Kidney tubule cell (primary cell): ENCODE measurements at regions not wholly inside any gene's neighbourhood (a gene's known extent, or its start where the extent isn't known, plus 50 kb on each side); places are given as distances from the start of the nearest gene placed in this dataset.

Experiments used
- DNase-seq: peaks from one replicate; pipeline ENCODE4 v3.0.0-alpha.2; 2018; ENCODE audit warnings: low spot score

DNA sequence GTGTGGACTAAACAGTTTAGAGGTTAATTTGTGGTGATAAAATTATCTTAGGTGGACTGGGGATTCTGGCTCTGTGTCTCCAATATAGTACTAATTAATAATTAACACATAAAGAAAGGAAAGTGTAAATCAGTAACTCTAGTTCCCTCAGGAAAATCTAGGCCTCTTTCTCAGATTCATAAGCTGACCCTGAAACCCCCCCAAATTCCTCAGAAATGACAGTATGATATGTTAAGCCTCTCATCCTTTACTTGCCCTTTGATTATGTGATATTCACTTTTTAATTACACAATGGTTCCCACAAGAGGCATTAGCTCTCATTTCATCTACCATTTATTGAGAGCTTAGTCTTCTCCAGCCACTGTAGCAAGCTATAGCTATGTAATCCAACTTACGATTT, 636.2 kb upstream of the SEMA6A start:
- DNase-seq = peak; percentile 35

DNA sequence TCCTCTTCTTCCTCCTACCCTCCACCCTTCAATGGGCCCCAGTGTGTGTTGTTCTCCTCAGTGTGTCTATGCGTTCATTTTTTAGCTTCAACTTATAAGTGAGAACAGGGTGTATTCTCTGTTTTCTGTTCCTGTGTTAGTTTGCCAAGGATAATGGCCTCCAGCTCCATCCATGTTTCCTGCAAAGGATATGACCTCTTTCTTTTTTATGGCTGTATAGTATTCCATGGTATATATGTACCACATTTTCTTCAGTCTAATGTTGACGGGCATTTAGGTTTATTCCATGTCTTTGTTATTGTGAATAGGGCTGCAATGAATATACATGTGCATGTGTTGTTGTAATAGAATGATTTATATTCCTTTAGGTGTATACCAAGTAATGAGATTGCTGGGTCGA, 634.9 kb upstream of the SEMA6A start:
- no peak for DNase-seq

DNA sequence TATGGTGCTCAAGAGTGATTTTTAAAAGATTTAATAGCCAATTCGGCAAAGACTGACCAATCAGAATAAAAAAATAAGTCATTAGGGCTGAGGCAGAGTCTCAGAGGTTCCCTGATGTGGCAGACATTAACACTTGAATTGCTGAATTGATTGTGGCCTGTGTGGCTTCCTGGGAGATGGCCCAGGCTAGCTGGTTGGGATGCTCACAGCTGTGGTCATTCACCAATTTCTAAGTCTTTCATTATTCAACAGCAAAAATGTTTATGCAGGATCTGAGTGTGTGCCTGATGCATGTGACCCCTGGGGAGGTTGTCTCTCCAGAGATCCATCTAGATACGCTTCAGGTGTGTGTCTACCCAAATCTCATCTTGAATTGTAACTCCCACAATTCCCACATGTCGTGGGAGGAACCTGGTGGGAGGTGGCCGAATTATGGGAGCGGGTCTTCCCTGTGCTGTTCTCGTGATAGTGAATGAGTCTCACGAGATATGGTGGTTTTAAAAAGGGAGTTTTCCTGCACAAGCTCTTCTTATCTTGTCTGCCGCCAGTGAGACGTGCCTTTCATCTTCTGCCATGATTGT, 632.6 kb upstream of the SEMA6A start:
- DNase-seq = no peak

DNA sequence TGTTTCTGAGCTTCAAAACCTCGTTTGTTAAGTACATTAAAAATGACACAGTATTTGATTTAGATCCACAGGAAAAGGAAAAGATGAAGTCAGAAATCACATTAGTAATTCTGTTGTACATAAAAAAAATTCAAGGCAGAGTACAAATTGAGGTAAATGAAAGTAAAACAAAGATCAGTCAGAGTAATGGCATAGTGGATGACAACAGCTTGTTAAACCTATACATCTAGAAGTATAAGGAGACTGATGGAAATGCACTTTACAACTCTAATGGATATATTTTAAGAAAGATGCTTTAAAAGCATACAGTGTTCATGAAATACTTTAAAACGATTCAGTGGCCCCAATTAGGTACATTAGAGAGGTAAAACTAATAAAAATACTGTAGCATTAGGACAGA, 631.3 kb upstream of the SEMA6A start:
- DNase-seq = no peak

DNA sequence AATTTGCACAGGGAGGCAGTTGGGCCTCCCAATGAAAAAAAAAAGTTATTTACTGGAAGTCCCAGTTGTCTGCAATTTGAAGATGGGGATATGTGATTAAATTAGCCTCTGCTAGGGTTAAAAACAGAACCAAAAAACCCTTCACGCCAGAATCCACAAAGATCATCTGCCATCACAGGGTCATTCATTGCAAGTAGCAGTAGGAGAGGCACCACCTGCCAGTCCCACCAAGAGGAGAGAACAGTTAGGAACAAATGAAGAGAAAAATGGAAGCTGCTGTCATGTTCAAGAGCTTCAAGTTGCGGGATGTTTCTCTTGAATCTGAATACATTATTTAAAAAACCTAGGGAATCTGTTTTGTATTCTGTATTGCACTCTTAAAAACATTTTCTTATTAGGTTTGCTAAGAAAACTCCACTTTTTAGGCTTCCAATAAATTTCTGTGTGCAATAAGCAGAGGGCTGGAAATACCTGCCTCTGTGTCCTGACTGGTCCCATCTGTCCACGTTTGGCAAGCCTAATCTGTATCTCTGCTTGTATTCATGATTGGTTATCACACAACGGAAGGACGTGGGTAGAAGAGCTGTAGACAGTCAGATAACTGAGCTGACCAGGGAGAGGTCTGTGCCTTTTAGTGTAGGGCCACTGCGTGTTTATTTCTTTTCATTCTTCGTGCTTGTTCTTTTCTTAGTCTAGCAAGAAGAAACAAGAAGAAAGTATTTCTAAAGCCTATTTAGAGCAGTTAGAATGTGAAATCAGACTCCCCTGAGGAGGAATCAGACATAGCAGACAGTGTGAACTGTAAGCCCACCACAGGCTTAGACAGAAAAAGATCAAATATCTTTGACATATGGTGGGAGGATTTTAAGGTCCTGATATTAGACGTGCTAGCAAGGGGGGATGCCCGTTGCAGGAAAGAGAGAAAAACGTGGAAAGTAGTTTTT, 630.6 kb upstream of the SEMA6A start:
- no peak for DNase-seq

DNA sequence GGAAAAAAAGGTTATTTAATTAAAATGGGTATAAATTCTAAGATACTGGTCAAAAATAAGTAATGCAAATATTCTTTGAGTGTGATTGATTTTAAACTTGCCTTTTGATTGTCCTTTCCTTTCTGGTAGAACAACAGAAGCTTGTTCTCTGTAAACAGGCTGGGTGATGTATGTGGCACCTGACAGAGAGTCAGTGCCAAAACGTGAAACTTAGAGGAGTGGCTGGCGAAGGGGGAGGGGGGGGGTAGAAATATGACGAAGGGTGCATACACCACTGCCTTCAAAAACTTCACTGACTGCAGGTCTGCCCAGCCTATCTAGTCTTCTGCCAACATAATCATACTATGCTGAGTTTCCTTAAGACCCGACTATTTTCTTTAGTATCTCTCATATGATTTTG, 629.8 kb upstream of the SEMA6A start:
- DNase-seq = no peak

DNA sequence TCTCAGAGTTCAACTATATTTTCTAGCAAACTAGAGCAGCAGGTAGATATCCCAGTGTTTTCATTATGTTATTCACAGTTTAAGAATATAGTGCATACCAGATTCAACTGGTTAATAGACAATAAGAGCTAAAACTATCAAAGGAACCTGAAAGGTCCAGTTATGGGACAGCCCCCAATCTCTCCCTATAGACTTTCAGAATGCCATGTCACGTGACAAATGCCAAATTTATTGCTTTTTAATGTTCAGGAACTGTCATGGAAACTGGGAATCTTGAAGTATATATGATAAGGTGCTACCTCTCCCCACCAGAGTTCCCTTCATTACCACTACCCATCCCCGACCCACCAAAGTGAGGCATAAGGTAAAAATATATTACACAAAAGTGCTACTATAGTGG, 629.0 kb upstream of the SEMA6A start:
- no peak for DNase-seq

DNA sequence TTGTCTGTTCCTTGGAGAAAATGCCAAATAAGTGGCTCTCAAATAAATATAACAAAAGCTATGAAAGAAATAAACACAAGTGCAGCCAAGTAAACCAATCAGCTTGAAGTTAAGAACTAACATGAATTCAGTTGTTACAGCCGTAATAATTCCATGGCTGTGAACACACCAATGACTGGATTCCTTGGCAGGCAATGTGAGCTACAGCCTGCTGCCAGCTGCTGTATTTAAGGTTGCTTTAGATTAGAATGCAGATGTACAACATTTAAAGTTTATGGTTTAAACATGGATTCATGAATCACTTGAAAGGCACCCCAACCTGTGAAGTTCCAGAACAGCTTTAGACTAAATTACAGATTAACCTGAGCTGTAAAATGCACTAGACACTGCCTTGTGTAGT, 626.4 kb upstream of the SEMA6A start:
- no peak for DNase-seq

DNA sequence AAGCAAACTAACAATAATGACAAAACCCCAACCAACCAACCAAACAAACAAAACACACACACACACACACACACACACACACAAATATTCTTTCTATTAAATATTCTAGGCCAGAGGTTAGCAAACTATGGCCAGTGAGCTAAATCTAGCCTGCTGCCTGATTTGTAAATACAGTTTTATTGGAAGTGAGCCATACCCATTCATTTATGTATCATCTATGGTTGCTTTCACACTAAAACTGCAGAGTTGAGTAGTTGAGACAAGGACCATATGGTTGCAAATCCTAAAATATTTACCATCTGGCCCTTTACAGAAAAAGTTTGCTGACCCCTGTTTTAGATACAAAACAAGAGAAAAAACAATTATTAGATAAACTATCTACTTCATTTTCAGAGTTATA, 620.5 kb upstream of the SEMA6A start:
- DNase-seq = no peak

DNA sequence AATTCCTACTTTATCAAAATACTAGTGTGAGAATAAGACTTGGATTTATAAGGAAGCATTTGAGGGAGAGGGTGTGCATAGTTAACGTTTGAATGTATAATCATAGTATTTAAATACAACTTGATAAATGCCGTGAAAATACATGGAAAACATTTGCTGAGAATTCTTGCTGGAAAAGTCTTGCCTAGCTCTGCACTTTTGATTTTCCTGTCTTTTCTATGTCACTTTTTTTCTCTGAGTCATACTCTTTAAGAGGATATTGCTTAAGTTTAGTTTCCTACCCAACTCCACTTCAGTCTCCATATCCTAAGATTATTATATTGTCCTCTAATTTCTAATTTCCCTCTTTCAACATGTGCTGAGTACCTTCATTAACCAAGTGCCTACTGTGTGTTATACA, 616.6 kb upstream of the SEMA6A start:
- DNase-seq = no peak

DNA sequence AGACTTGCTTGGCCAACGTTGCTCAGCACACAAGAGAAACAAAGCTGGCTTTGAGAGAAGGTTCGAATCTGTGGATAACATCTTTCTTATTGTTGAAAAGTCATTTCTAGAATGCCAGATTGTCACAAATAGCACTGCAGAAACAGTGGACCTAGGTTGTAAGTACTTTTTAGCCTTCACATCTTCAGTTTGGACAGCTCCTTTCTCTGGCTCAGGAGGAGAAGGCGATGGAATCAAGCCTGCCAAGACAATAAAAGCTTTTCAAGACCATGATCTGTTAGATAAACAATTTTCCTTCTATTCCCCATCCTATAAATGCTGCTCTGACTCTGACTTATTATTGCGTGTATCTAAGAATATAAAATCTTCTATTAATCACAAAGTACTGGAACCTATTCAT, 615.2 kb upstream of the SEMA6A start:
- DNase-seq = no peak

DNA sequence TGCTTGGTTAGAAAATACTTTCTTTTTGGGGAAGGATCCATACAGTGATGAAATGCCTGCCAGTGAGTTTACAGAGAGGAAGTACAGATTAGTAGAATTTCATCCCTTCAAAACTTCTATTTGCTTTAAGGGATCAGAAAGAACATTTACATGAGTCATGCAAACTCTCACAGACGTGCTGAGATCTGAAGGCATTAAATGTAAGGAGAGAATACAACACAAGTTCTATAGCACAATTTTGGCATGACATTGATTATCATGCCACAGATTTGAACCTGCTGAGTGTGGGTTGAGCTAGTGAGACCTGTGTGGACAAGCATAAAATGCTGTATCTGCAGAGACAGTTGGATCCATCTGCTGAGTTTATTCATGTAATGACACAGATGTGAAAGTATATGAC, 613.6 kb upstream of the SEMA6A start:
- DNase-seq = no peak

DNA sequence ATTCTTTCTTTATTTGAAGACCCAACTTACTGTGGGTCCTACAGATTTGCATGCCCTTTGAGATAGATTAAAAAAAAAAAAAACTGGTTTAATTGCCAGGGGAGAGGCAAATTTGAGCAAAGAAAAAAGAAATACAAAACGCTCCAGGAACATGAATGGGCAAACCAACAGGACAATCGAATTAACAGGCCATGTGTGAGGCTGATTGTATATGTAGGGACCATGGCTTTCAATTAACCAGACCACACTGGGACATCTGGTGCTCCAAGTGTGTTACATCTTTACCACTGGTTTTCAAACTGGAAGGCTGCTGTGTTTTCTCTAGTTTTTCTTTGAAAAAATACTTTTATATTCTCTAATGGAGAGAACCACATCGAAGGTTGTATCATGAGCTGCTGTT, 612.1 kb upstream of the SEMA6A start:
- DNase-seq = no peak

DNA sequence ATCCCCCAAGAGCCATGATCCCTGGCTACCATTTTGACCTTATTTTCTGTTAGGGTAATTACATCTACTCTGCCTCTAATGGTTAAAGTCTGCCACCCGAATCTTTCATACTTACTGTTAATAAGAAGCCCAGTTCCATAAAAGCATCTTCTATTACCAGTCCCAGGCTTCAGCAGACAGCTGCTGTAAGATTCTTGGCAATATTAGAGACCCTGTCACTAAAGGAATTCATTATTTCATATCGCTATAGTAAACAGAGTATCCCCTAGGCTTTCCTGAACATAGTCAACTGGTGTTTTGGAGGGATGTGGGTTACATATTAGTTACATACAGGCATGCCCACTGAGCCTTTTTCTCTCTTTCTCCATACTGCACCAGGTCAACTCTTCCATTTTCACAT, 608.7 kb upstream of the SEMA6A start:
- no peak for DNase-seq

DNA sequence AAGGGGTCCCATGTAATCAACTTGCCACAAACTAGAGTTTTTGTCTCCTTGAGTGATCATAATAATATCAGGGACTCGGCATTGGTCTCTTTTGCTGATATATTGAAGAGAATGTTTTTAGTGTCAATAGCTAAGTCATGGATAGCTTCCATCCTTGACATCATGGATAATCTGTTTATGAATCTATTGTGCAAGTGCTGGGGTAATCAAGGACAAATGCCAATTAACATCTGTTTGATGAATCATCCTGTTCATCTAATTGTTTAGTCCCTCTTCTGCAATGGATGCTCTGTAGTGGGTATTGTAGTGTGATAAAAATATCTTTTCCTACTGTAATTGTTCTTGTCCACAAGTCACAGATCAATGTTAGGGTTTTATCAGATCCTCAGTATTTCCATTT, 607.5 kb upstream of the SEMA6A start:
- no peak for DNase-seq

DNA sequence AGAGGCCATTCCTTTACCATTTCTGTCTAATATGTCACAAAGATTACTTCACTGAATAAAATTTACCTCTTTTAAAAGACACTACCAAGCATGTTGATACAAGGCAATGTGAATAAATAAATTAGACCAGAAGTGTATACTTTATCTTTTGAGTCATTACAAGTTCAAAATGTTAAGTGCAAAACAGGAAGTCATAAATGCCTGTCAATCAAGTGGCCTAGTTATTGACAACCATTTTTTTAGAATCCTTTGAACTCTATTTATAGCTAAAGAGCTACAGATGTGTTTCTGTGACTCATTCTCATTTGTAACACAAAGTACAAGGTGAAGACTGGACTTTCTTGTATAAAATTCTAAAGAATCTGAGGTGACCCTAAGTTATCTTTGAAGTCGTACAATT, 602.7 kb upstream of the SEMA6A start:
- DNase-seq = no peak

DNA sequence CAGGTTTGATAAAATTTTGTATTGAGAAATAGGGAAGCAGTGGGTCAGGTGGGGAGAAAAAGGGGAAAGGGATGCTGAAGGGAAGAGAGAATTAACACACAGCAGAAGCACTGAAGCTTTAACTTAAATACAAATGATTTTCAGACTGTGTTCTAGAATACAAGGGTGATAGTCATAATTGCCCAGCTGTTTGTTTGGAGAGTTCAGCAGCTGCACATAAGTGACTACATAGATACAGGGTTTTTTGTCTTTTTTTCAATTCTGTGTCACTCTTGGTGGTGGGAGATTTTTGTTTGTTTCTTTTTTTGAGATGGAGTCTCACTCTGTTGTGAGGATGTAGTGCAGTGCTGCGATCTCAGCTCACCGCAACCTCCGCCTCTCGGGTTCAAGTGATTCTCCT, 590.4 kb upstream of the SEMA6A start:
- DNase-seq = no peak

DNA sequence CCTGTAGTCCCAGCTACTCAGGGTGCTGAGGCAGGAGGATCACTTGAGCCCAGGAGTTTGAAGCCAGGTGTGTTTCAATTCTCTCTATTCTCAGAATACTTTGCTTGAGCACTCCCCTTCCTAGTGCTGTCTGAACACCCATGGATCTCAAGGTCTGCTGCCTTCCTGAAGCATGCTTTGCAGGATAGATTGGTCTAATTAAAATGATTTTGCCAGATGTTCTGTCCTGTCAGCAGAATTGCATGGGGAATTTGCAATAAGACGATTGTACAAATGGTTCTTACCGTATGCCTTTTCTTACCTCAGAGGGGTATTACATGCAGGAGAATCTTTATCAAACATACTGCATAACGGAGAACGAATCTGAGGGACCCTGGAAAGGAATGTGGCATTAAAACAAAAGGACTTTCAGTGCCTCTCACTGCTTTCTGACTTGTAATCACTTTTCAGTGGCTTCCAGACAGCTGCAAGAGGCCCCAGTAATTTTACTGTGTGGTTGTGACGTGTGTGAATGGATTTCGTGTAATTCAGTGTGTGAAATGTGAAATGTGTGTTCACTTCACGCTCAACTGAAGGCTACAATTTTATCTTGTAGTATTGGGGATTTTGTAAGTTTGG, 587.2 kb upstream of the SEMA6A start:
- DNase-seq = no peak

DNA sequence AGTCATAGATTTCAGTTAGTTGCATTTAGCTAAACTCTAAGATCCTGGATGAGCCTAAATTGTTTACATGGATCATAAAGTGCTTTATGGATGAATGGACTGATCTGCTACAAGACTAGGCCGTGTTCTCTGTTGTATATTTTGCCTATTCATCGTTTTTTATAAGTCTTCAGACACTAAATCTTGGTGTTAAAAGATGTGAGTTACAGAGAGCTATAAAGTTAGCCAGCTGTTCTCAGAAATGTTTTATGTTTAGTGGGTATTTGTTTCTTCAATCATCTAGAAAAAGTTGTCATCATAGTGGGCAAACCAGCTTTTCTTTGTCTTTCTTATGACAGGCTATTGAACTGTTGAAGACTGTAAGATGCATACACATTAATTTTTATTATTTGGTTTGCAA, 585.8 kb upstream of the SEMA6A start:
- no peak for DNase-seq

DNA sequence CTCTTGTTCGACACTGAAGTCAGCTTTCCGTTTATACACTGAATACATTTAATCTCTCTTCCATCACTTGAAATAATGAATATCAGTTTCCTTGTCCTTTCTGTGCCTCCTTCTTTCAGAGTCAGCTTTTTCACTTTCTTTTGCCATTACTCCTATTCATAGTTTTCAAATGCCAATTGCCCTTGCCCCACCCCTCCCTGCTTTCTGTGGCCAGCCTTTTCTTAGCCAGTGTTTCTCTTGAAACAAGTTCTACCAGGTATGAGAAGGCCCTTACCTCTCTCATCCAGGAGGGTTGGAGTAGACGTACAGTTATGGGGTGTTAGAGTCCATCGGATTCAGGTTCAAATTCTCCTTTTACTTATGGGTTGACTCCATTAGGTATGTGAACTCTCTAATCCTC, 574.7 kb upstream of the SEMA6A start:
- DNase-seq = no peak

DNA sequence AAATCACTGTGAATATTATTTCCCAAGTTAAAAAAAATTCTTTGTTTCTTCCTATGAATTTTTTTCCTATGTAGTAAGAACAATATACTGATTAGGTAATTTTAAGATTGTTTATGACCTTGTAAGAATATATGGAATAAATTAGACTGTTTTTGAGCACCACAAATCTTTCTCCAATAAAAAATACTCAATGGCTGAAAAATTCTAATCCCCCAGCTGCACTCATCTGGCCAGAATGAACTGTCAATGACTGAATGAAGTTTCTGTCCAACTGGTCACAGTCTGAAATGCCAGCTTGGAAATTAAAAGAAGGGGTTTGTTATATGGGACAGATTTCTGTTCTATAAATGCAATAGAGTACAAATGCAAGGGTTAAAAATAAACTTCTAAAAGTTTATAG, 569.5 kb upstream of the SEMA6A start:
- DNase-seq = no peak

DNA sequence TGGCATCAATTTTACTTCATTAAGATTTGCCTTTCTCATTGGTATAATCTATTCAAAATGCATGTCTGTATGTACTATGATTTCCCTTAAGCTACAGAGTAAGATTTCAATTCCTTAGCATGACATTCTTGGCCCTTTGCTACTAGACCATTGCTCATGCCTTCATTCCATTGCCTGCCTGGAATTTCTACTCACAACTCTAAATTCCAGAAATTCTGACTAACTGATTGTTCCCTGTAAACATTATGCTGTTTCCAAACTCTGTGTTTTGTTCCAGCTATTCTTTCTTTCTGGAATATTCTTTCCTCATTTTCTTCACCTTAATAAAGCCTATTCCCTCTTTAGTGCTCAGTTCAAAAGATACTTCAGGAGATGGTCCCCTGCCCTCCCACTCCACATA, 568.8 kb upstream of the SEMA6A start:
- DNase-seq = peak; percentile 44

DNA sequence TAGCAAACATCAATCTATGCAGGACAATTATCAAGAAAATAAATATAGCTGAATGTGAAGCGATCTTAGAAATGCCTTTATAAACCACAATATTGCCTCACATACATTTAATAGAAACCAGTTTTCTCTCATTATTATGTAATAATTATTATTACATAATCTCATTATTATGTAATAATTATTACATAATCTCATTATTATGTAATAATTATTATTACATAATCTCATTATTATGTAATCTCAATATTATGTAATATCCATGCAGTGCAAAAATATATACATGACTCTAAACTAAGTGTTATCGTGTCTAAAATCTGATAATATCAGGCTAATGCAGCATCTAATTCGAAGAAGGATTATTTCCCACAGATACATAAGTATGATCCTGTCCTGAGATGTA, 563.9 kb upstream of the SEMA6A start:
- no peak for DNase-seq

DNA sequence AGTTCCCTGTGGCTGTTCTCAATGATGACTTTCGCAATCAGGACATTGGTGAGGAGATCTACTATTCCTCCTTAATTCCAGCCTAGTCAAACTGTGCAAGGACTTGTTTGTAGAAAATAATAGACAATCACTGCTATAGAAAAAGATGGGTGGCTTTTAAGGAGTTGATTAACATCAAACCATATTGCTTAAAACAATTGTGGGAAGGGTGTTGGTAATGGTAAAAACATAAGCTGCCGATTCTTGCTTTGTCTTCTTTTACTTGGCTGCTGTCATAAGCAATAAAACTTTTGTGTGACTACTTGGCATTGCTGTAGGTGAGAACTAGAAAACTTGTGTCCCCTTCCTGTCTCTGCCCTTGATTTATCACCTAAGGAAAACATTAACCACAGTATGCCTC, 561.2 kb upstream of the SEMA6A start:
- no peak for DNase-seq
